ENCODE measurements at regions not wholly inside any gene's neighbourhood (a gene's known extent, or its start where the extent isn't known, plus 50 kb on each side); places are given as distances from the start of the nearest gene placed in this dataset.

- DNase-seq, result no peak
Observed at GRCh38 chr5:120219988-120220387, 244.1 kb upstream of the PRR16 start.

GRCh38 chr5:120225524-120225923 lies 238.6 kb upstream of the PRR16 start:
- DNase-seq, result no peak

GRCh38 chr5:120228262-120229031 lies 235.7 kb upstream of the PRR16 start:
- DNase-seq, result no peak

GRCh38 chr5:120229036-120229435 lies 235.1 kb upstream of the PRR16 start:
- DNase-seq, result no peak

- no peak for DNase-seq
Observed at GRCh38 chr5:120231563-120231962, 232.5 kb upstream of the PRR16 start.

- DNase-seq, result no peak
Observed at GRCh38 chr5:120236360-120236759, 227.7 kb upstream of the PRR16 start.

GRCh38 chr5:120239086-120239485 lies 225.0 kb upstream of the PRR16 start:
- DNase-seq, result no peak

GRCh38 chr5:120240706-120241105 lies 223.4 kb upstream of the PRR16 start:
- no peak for DNase-seq

- no peak for DNase-seq
Observed at GRCh38 chr5:120241400-120241799, 222.7 kb upstream of the PRR16 start.

- no peak for DNase-seq
Observed at GRCh38 chr5:120251898-120252297, 212.2 kb upstream of the PRR16 start.

GRCh38 chr5:120252839-120253238 lies 211.3 kb upstream of the PRR16 start:
- DNase-seq, result no peak

- no peak for DNase-seq
Observed at GRCh38 chr5:120254385-120254784, 209.7 kb upstream of the PRR16 start.

- no peak for DNase-seq
Observed at GRCh38 chr5:120255214-120255613, 208.9 kb upstream of the PRR16 start.

GRCh38 chr5:120256376-120256775 lies 207.7 kb upstream of the PRR16 start:
- no peak for DNase-seq

GRCh38 chr5:120257358-120257971 lies 206.6 kb upstream of the PRR16 start:
- DNase-seq, result no peak

- DNase-seq, result no peak
Observed at GRCh38 chr5:120258123-120258522, 206.0 kb upstream of the PRR16 start.

GRCh38 chr5:120260651-120261050 lies 203.4 kb upstream of the PRR16 start:
- DNase-seq, result no peak

- DNase-seq, result no peak
Observed at GRCh38 chr5:120270498-120270897, 193.6 kb upstream of the PRR16 start.

- DNase-seq, result no peak
Observed at GRCh38 chr5:120293796-120294195, 170.3 kb upstream of the PRR16 start.

- no peak for DNase-seq
Observed at GRCh38 chr5:120297616-120298015, 166.5 kb upstream of the PRR16 start.

- DNase-seq, result no peak
Observed at GRCh38 chr5:120298981-120299380, 165.1 kb upstream of the PRR16 start.

- no peak for DNase-seq
Observed at GRCh38 chr5:120304663-120305062, 159.4 kb upstream of the PRR16 start.

GRCh38 chr5:120306303-120306702 lies 157.8 kb upstream of the PRR16 start:
- DNase-seq, result no peak

Data from amygdala (tissue), 56 donors.